K562 (cell line): ENCODE measurements at regions not wholly inside any gene's neighbourhood (a gene's known extent, or its start where the extent isn't known, plus 50 kb on each side); places are given as distances from the start of the nearest gene placed in this dataset.

ENCODE experiments used
- CEBPB ChIP-seq: fragments of 450-650 bp; IDR thresholded peaks from 2 replicates; pipeline ENCODE4 v1.6.1; 2016; ENCODE audit warnings: missing genetic modification characterization, missing compliant biosample characterization
- CTCF ChIP-seq, 3 experiments: IDR thresholded peaks in 2 of 3; conservative IDR thresholded peaks in 1 of 3; 2 replicates each; pipeline ENCODE4 v1.5.1; 2011 to 2012; ENCODE audit warnings: low read length in 3 of 3, mild to moderate bottlenecking in 3 of 3, control low read depth in 2 of 3, improper control_type of control experiment in 1 of 3, inconsistent platforms in 1 of 3, low read depth in 1 of 3, mixed read lengths in 1 of 3, moderate library complexity in 1 of 3; ENCODE audit not compliant: insufficient read depth in 2 of 3
- GATAD2A ChIP-seq: fragments of 450-650 bp; IDR thresholded peaks from 2 replicates; pipeline ENCODE4 v1.6.1; 2017
- NFYB ChIP-seq: IDR thresholded peaks from 2 replicates; pipeline ENCODE4 v1.6.1; 2011; ENCODE audit warnings: mild to moderate bottlenecking, moderate library complexity; ENCODE audit not compliant: insufficient read length; ENCODE audit errors: extremely low read depth

GRCh38 chr15:69568173-69569009 is 115.8 kb downstream of the RPLP1 start:
- TF ChIP-seq NFYB = no peak
- no peak for TF ChIP-seq CEBPB (tag)
- TF ChIP-seq GATAD2A = no peak
- no peak for TF ChIP-seq CTCF (IDR thresholded peaks at IDR 0.05 in 2 of 3, conservative IDR thresholded peaks at IDR 0.05 in 1 of 3; ENCODE audit: insufficient read depth in 2 of 3, low read depth in 1 of 3, low read length in 3 of 3)
